NCI-H1930 (cell line): ENCODE measurements at regions not wholly inside any gene's neighbourhood (a gene's known extent, or its start where the extent isn't known, plus 50 kb on each side); places are given as distances from the start of the nearest gene placed in this dataset.
"Not testable (repeated sequence)": the region's sequence is repeated elsewhere in the genome, so short reads cannot be mapped to it uniquely, and the experiment has no call there.

ENCODE experiments used
- DNase-seq, 2 experiments: peaks; one replicate each; lab custom pipeline; 2025; lab: John Stamatoyannopoulos, UW

DNA sequence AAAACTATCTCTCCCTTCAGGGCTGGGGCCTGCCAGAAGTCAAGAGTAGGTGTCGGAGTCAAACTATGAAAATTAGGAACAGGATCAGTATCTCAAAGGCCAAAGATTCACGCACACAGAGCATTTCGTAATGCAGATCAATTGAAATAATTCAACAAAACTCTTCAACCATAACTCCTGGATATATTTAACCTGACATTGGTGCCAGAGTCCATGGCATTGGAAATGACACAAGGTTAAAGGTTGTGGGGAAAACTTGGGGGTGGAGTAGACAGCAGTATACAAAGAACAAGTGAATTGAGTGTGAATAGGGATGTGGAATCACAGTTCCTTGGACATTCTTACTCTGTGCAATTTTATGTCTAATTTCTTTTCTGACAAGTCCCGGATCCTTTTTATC, 788.0 kb upstream of the GYPC start:
- DNase-seq, result no peak

DNA sequence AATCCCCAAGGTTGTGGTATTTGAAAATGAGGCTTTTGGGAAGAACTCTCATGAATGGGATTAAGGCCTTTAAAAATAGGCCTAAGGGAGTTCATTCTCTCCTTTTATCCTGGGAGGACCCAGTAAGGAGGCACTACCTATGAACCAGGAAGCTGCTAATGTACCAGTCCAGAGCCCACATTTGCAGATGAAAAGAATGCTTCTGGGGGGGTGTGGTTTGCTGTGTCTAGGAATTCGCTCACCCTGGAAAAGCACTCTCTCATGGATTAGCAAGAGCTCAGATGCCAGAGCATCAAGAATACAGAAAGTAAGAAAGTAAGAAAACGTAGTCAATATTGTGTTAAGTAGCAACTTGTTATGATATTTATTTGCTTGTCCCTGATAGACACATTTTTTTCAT, 785.7 kb upstream of the GYPC start:
- DNase-seq, result no peak

DNA sequence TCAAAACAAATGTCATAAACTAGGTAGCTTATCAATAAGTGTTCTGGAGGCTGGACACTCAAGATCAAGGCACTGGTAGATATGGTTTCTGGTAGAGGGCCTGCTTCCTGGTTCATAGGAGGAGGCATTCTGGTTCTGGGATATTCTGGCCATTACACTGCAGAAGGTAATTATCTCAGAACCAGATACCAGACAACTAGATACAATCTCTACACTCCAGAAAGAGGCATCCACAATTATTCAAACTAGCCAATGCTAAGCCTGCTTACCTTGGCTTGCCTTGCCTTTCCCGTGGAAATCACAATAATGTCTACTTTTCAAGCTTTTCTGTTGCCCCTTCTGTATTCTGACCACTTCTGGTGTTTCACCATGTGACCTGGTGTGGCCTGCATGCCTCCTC, 785.2 kb upstream of the GYPC start:
- DNase-seq, result no peak

DNA sequence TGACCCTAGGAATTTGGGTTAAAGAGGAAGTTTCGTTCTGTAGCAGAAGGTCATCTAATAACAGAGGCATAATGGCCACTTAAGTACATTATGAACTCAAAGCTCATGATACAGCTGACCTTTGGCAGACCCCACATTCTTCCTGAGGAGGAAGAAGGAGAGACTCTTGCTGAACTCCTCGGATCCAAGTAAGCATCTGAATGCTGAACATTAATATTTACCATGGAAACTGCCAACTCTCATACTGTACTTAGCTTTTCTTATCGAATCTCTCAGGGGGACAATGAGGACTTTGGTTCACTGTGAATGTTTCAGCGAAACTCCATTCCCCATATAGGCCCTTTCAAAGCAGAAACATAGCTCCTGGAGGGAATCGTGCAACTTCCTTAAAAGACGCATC, 781.4 kb upstream of the GYPC start:
- no peak for DNase-seq

DNA sequence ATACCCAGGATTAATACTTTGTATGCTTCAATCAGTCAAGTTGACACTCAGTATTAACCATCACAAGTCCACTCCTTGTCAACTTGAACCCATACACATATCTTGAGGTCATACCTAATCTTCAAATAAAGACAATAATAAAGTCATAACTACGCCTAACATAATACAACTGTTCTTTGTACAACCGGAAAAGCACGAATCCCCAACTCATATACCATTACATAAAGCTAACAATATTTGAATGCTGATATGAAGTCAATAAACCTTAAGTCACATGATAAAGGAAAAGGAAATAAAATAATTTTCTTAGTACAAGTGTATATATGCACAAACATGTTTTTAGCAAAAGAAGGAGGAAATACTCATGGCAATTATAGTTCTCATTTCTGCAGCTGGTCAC, 770.6 kb upstream of the GYPC start:
- DNase-seq, result no peak

DNA sequence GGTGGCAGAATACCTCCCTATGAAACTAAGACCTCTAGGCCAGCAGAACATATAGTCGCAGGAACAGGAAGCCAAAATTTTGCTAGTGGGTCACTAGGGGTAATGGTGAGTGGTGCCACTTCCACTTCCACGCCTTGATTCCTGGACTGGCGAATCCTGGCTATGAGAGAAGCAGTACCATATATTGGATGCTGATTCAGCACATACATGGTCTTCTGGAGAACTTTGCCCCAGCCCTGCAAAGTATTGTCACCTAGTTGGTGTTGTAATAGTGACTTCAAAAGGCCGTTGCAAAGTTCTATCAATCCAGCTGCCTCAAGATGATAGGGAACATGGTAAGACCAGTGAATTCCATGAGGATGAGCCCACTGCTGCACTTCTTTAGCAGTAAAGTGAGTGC, 769.8 kb upstream of the GYPC start:
- DNase-seq, result no peak

DNA sequence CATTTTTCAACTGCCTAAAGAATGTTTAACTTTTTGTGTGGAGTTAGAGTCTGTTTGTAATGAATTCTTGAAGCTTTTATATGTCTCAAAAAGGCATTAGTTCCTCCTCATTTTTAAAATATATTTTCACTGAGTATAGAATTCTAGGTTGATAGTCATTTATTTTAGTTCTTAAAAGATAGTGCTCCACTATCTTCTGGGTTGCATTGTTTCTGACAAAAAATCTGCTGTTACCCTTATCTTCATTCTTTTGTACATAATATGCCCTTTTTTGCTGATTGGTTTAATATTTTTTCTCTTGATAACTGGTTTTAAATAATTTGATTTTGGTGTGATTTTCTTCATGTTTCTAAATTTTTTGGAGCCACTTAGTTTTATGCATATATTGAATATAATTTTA, 754.7 kb upstream of the GYPC start:
- DNase-seq, result no peak

DNA sequence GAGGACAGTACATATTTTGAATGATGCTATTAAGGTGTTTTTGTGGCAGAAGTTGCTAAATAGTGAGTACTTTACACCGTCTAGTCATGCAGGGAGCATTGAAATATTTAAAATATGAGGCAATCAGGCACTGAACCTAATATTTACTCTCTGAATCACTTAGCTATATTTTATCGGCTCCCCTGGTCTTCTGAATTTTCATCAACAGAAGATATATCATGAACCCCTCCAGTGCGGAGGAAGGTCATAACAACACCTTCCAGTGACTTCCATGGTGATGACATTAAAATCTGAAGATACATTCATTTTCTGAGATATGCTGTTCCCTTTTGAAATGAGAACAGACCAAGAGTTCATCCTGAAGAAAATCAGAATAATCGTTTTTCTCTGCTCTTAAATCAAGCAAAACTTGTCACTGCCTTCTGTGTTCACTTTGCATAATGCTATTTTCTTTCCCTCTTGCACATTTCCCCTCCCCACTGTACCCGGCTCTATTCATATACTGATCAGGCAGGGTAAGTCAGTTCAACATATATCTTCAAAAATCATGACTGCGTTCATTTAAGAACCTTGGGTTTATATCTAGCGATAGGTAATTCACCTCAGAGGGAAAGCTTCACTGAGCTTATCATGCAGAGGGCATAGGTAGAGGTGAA, 729.9 kb upstream of the GYPC start:
- DNase-seq, result no peak

DNA sequence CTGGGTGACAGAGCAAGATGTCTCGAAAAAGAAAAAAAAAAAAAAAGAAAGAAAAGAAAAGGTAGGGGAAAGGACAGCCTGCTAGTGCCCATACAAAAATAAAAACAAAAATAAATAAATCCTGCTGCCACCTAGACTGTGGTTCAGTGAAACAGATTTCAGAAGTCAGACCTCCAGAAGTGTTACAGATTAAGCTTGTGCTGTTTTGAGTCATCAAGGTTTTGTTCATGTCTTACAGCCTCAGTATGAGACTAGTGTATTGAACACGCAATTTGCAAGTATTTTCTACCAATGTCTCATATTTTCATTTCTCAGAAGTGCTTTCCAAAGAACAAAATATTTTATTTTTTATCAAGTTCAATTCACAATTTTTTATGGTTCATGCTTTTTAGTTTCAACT, 720.4 kb upstream of the GYPC start:
- DNase-seq, result no peak

DNA sequence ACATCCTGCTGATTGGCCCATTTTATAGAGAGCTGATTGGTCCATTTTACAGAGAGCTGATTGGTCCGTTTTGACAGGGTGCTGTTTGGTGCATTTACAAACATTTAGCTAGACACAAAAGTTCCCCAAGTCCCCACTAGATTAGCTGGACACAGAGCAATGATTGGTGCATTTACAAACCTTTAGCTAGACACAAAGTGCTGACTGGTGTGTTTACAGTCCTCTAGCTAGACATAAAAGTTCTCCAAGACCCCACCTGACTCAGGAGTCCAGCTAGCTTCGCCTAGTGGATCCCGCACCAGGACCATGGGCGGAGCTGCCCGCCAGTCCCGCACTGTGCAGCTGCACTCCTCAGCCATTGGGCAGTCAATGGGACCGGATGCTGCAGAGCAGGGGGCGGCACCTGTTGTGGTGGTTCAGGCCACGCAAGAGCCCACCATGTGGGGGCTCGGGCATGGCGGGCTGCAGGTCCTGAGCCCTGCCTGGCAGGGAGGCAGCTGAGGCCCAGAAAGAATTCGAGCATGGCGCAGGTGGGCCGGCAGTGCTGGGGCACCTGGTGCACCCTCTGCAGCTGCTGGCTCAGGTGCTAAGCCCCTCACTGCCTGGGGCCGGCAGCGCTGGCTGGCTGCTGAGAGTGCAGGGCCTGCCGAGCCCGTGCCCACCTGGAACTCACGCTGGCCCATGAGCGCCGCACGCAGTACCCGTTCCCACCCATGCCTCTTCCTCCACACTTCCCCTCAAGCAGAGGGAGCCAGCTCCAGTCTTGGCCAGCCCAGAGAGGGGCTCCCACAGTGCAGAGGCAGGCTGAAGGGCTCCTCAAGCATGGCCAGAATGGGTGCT, 713.2 kb upstream of the GYPC start:
- no peak for DNase-seq

DNA sequence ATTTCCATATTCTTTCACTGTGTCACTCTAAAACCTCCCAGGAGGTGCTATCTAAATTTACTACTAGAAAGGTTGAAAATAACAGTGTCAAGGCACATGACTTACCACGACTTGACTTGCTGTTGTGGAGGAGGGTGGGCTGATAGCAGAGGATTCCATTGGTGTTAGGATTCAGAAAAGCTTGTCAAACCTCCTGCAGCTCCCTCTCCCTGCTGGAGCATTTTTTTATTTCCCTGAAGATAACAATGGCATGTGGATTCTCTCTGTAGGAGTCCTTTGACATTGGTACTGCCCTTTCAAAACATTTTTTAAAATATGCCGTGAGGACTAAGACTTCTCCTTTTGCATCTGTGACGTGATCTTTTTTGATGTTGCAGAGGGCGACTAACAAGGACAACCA, 696.9 kb upstream of the GYPC start:
- no peak for DNase-seq

DNA sequence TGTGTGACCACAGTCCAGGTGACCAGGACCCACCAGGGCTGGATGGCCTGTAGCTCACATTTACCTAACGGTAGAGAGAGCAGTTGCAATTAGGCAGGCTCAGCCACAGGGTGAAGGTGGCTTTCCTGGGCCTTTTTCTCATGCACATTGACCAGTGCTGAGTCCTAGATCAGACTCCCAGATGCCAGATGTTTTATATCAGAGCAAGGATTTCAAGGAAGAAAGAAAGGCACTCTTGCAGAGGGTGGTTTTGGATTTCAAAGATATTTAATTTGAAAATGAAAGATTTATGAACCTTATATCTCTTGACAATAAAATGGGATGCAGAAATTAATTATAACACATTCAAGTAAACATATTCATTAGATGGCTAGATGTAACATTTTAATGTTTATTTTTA, 694.2 kb upstream of the GYPC start:
- DNase-seq, result no peak

DNA sequence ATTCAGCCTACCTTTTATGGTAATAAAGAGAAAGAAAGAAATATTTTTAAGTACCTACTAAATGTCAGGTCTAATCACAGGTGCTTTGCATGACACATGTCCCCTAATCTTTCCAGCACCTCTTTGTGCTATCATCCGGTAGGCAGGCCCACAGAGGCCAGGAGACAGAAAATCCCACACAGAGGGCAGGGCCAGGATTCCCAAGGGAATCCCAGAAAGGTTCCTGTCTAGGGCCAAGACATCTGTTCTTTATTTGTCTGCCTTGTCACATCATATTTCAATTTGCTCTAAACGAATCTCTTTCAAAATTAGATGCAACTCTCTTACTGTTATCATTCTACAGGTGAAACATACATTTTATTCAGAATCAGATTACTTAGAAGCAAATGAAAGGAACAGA, 676.1 kb upstream of the GYPC start:
- DNase-seq, result no peak

DNA sequence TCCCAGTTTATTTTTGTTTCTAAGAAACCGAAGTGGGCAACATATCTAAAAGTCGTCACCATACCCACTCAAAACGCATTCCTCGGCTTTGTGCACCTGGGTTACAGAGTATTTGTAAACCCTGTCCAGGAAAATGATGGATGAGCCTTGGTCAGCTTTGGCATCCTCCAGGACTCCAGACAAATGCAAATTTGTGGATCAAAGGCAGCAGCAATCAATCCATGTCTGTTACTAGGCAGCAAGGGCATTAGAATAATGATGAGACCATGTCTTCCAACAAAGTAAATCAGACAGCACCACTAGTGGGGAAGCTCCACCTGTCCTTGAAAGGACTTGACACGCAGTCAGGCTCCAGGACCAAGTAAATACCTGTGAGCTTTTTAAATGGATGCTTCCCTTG, 672.6 kb upstream of the GYPC start:
- DNase-seq, result peak; percentile 26 to 38

DNA sequence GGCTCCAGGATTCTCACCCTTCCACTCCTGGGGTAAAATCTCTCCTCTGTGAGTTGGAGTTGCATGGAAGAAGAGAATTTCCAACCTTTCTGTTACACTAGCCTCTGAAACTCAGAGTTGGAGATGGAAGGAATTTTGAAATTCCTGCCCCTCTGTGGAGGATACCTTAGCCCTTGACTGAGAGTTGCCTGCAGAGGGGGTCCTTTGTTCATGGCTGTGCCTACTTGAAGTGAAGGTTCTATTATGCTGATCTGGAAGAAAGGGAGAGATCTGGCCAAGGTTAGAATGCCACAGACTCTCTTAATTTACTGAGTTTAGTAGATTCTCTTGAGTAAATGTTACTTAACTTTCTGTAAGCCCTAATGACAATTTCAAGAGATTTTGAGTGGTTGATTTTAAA, 626.6 kb upstream of the GYPC start:
- no peak for DNase-seq

DNA sequence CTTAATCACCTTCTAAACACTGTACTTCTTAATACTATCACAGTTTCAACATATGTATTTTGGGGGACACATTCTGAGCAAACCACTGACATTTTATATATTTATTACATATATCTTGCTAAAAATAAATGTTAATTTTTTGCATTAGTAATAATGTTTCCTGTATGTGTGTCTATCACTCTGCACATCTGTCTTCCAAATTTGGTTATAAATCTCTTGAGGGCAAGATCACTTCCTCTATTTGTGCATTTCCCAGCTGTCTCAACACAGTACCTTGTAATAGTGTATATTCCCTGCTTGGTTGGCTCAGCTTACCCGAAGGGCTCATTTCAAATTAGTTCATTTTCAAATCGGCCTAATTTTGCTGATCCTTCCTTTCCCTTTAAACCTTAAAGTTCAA, 617.1 kb upstream of the GYPC start:
- DNase-seq, result no peak

DNA sequence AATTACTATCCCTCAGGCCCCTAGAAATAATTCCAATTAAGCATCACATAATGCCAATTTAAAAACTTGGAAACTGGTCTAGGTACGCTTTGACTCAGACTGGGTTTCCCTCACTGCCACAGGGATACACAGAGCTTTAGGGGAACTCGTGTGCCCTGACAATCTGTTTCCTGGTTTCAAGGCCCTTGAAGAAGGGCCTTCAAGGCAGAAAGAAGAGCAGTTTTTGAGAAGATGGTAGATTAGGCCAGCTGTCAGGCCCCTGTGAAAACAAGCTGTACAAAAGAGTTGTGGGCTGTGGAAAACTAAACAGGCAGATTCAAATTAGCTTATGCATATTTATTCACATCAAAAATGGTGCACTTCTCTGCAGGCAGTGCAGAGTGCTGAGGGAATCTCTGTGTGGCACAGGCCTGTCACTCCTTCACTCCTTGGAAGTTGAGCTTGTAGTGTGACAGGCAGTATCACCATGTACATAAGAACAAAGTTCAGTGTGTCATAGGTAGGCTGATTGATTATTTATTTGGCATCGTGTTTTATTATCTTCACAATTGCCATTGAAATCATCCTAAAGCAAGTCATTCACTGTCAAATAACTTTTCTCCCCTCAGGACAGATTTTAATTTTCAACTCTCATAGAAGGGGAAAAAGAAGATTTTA, 614.4 kb upstream of the GYPC start:
- no peak for DNase-seq

DNA sequence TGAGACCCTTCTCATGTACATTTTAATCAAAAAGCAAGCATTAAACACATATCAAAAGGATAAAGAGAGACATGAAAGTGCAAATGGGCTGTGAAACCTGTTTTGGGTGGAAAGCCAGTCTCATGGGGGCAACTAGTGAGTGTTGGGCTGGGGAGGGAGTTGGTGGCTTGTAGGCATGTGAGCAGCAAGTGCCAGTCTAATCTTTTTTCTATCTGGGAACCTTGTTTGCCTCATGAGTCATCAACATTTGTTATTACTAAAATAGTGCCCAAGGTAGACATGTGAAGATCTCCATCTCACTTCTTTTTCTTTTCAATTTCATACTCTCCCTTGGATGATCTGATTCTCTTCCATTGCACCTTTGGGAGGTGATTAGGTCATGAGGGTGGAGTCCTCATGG, 613.9 kb upstream of the GYPC start:
- DNase-seq, result no peak

DNA sequence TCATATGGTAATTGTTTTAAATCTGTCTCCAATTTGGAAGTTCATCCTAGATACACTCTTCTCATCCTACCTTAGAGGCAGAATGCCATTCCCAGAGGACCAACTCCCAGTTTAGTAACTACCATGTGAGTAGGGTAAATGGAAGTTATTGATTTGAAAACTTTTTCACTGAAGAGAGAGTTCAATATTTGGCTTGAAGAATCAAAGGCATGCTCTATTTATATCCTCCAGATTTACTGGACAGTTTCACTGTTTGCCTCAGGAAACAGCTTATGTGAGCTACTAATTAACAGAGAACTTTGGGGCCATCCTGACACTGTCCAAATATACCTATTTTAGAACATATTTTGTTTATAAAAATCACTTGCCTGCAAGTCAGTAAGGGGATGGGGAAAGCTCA, 607.2 kb upstream of the GYPC start:
- DNase-seq, result no peak

DNA sequence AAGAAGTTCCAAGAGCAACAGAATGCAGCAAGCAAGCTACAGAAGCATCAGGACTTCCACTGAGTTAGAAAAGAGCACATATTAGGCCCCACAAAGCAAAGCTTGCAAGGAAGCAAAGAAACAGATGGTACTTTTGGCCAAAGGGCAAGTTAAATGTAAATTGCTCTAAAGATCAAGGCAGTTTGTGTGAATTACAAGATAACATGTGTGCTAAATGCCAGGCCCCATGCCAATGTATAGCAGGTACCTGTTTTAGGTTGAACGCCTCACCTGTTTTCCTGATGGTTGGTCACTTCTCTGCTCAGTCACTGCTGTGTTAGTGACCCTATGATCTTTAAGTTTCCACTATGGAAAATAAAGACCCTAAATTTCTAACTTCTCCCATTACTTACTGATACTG, 606.5 kb upstream of the GYPC start:
- DNase-seq, result no peak

DNA sequence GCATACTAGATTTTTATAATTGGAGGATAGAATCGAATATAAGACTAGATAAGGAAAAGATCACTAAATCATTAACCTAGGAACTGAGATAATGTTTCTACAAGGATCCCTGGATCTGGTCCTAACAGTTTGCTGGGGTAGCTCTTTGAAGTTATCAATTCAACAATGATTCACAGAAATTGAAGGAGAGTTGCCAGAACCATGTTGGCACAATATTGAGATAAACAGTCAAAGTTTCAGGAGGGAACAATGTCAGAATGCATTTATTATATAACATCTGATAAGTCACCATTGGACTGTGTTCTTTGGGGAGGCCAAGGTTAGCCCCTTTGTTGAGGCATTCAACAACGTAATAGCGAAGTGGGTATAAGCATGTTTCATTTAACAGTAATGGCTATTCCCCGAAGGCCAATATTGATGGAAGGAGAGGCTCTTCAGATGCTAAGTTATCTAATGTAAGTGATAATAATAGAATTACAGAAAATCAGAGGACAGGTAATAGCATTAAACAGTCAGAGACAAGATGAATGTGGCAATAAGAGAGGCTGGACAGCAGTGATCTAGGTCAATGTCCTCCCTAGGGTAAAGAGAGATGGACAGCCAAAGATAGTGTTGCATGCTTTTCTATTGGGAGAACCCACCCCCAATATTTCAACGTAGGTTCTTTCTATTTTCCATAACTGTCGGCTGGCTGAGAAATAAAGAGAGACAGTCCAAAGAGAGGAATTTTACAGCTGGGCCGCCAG, 604.8 kb upstream of the GYPC start:
- no peak for DNase-seq

DNA sequence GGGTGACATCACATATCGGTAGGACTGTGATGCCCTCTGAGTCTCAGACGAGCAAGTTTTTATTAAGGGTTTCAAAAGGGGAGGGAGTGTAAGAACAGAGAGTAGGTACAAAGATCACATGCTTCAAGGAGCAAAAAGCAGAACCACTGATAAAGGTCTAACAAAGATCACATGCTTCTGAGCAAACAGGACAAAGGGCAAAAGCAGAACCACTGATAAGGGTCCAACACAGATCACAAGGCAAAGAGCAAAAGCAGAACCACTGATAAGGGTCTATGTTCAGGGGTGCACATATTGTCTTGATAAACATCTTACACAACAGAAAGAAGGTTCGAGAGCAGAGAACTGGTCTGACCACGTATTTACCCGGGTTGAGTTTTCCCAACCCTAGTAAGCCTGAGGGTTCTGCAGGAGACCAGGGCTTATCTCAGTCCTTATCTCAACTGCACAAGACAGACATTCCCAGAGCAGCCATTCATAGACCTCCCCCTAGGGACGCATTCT, 604.2 kb upstream of the GYPC start:
- not testable (repeated sequence) for DNase-seq
